HG03159 (cell line): ENCODE measurements at regions not wholly inside any gene's neighbourhood (a gene's known extent, or its start where the extent isn't known, plus 50 kb on each side); places are given as distances from the start of the nearest gene placed in this dataset.

Source experiments
- ATAC-seq: cut with Tn5 transposase; IDR thresholded peaks from one replicate; pipeline ENCODE4 v1.9.1; 2021; ENCODE audit warnings: mild to moderate bottlenecking, moderate library complexity; ENCODE audit not compliant: unreplicated experiment

- ATAC-seq = no peak
Measured at GRCh38 chr2:71277536-71278103, 50.7 kb upstream of the PAIP2B start.

- no peak for ATAC-seq
Measured at GRCh38 chr2:71277147-71277475, 50.2 kb upstream of the PAIP2B start.

- ATAC-seq = peak; percentile 99
Measured at GRCh38 chr2:71276311-71277146, 49.6 kb upstream of the PAIP2B start.
